Kidney epithelial cell (primary cell): ENCODE measurements at regions not wholly inside any gene's neighbourhood (a gene's known extent, or its start where the extent isn't known, plus 50 kb on each side); places are given as distances from the start of the nearest gene placed in this dataset.

ENCODE experiments used
- DNase-seq: peaks from one replicate; pipeline ENCODE4 v3.0.0-alpha.2; 2010; ENCODE audit warnings: low read depth
- H3K27me3 ChIP-seq: 2 replicates; pipeline ENCODE4 v1.6.0; 2011; ENCODE audit warnings: low read length; ENCODE audit not compliant: control insufficient read depth, insufficient read depth
- H3K36me3 ChIP-seq: 2 replicates; pipeline ENCODE4 v1.5.1; 2011; ENCODE audit warnings: low read length; ENCODE audit not compliant: control insufficient read depth, insufficient read depth
- H3K4me3 ChIP-seq: 2 replicates; pipeline ENCODE4 v1.5.1; 2011; ENCODE audit warnings: low read depth, mild to moderate bottlenecking, control low read depth, low read length
- CTCF ChIP-seq: IDR thresholded peaks from 2 replicates; pipeline ENCODE4 v1.5.1; 2011; ENCODE audit warnings: mild to moderate bottlenecking, moderate library complexity, low read length, control low read depth, inconsistent platforms; ENCODE audit not compliant: insufficient read depth, poor library complexity, severe bottlenecking

- no peak for TF ChIP-seq CTCF
- Histone ChIP-seq H3K27me3 (no peaks in the 10 kb centered on the region), H3K4me3 (no peak overlapping the region), H3K36me3 (no peaks in the 10 kb centered on the region)
- peak; percentile 21 for DNase-seq
Observed at GRCh38 chr2:37869771-37870170, 55.3 kb upstream of the RMDN2 start.

DNA sequence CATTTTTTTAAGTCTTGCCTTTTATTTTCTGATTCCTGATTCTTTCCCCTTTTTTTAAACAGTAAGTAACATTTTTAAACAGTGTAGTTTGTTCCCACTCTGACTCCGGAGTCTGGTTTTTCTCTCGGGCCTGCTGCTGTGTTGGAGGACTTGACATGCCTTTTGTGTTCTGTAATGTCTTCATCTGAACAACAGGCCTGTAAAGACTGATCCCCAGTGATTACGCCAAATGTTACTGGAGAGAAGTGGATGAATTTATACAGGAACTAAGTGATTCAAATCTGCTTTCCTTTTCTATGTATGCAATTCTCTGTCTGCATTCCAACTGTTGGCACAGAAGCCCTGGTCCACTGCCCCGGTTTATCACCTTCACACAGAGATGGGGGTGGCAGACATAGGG is 54.3 kb upstream of the RMDN2 start:
- H3K27me3 ChIP-seq: no peaks in the 10 kb centered on the region
- no peak for TF ChIP-seq CTCF
- H3K36me3 ChIP-seq: no peaks in the 10 kb centered on the region
- H3K4me3 ChIP-seq: no peak overlapping the region
- no peak for DNase-seq

- no peak overlapping the region for H3K4me3 ChIP-seq
- peak; percentile 88 for DNase-seq
- H3K36me3 ChIP-seq: no peaks in the 10 kb centered on the region
- TF ChIP-seq CTCF: no peak
- no peaks in the 10 kb centered on the region for H3K27me3 ChIP-seq
Observed at GRCh38 chr2:37871456-37872191, 53.5 kb upstream of the RMDN2 start.

GRCh38 chr2:37872192-37872750 is 52.8 kb upstream of the RMDN2 start:
- Histone ChIP-seq H3K27me3 (no peaks in the 10 kb centered on the region), H3K36me3 (no peaks in the 10 kb centered on the region), H3K4me3 (no peak overlapping the region)
- no peak for TF ChIP-seq CTCF
- DNase-seq: no peak

DNA sequence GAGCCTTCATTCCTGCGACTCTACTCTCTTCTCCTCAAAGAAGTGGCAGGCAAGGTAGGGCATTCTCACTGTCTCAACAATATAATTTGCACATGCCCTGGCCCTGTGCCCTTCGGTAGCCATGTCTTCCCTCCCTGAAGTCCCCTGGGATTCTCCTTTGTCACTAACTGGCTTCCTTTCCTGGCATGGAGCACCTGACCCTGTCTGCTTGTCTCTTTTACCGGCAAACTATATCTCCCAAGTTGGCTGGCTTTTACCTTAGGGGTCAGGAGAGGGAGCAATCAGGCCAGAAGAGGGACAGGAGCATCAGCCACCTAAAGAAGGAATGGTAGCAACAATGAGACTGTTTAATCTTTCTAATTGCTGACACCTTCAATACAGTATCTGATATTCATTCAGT is 51.9 kb upstream of the RMDN2 start:
- DNase-seq: no peak
- Histone ChIP-seq H3K36me3 (no peaks in the 10 kb centered on the region), H3K4me3 (no peak overlapping the region), H3K27me3 (no peaks in the 10 kb centered on the region)
- no peak for TF ChIP-seq CTCF
